Uterus (tissue), 3 donors: ENCODE measurements at regions not wholly inside any gene's neighbourhood (a gene's known extent, or its start where the extent isn't known, plus 50 kb on each side); places are given as distances from the start of the nearest gene placed in this dataset.

Experiments used
- DNase-seq, 2 donors: peaks; one replicate each; pipeline ENCODE4 v3.0.0-alpha.2; 2019 to 2020
- H3K27ac ChIP-seq, 2 donors: fragments of 200-600 bp; sonication (generic); 1 replicate in 1 of 2; 2 replicates in 1 of 2; pipeline ENCODE4 v1.5.1; 2016 to 2018
- H3K27me3 ChIP-seq, 2 donors: fragments of 200-600 bp; sonication (generic); one replicate each; pipeline ENCODE4 v1.5.1; 2018 to 2019; ENCODE audit warnings: control low read depth in 1 of 2
- H3K36me3 ChIP-seq, 2 donors: fragments of 200-600 bp; sonication (generic); one replicate each; pipeline ENCODE4 v1.5.1; 2019; ENCODE audit warnings: control low read depth in 1 of 2
- H3K4me1 ChIP-seq, 2 donors: fragments of 200-600 bp; sonication (generic); one replicate each; pipeline ENCODE4 v1.5.1; 2018 to 2019; ENCODE audit warnings: control low read depth in 1 of 2
- H3K4me3 ChIP-seq, 2 donors: fragments of 200-600 bp; sonication (generic); 1 replicate in 1 of 2; 2 replicates in 1 of 2; pipeline ENCODE4 v1.5.1; 2018 to 2019; ENCODE audit warnings: mild to moderate bottlenecking in 1 of 2
- H3K9me3 ChIP-seq, 2 donors: fragments of 200-600 bp; sonication (generic); one replicate each; pipeline ENCODE4 v1.5.1; 2019; ENCODE audit warnings: control low read depth in 1 of 2
- POLR2A ChIP-seq, 2 donors: fragments of 450-650 bp; IDR thresholded peaks; one replicate each; pipeline ENCODE4 v1.6.1; 2016; ENCODE audit warnings: antibody characterized with exemption in 2 of 2, mild to moderate bottlenecking in 1 of 2, moderate library complexity in 1 of 2
- intact Hi-C: fragments of 100-400 bp; cut with DNase I; formaldehyde crosslinking; loops from one replicate; pipeline ENCODE4 v1.15.1; 2023; ENCODE audit warnings: low total_unique reads
- TF ChIP-seq, protein P1 (sequence below), 4 experiments: fragments of 200-600 bp in 2 of 4; fragments of 450-650 bp in 2 of 4; sonication (generic) in 2 of 4; IDR thresholded peaks; one replicate each; pipeline ENCODE4 v1.5.1; 2016 to 2019; ENCODE audit warnings: antibody characterized with exemption in 4 of 4, mild to moderate bottlenecking in 2 of 4, moderate library complexity in 1 of 4
- donor health status: DM: yes; HTN: yes; CAD: no.

GRCh38 chr21:25398630-25399029 lies 208.7 kb downstream of the MRPL39 start:
- no peak for TF ChIP-seq POLR2A (IDR thresholded peaks at IDR 0.05)
- TF ChIP-seq, protein P1, sequence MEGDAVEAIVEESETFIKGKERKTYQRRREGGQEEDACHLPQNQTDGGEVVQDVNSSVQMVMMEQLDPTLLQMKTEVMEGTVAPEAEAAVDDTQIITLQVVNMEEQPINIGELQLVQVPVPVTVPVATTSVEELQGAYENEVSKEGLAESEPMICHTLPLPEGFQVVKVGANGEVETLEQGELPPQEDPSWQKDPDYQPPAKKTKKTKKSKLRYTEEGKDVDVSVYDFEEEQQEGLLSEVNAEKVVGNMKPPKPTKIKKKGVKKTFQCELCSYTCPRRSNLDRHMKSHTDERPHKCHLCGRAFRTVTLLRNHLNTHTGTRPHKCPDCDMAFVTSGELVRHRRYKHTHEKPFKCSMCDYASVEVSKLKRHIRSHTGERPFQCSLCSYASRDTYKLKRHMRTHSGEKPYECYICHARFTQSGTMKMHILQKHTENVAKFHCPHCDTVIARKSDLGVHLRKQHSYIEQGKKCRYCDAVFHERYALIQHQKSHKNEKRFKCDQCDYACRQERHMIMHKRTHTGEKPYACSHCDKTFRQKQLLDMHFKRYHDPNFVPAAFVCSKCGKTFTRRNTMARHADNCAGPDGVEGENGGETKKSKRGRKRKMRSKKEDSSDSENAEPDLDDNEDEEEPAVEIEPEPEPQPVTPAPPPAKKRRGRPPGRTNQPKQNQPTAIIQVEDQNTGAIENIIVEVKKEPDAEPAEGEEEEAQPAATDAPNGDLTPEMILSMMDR (IDR thresholded peaks at IDR 0.05) = no peak
- no peak overlapping the region for H3K4me3 ChIP-seq
- no peaks in the 10 kb centered on the region for H3K4me1 ChIP-seq
- no peaks in the 10 kb centered on the region for H3K9me3 ChIP-seq
- H3K36me3 ChIP-seq = no peaks in the 10 kb centered on the region
- no peak for DNase-seq
- intact Hi-C loops = no loop called here
- no peaks in the 10 kb centered on the region for H3K27me3 ChIP-seq
- no peak overlapping the region for H3K27ac ChIP-seq

GRCh38 chr21:25396135-25396711 lies 211.1 kb downstream of the MRPL39 start:
- H3K4me3 ChIP-seq = no peak overlapping the region
- DNase-seq = no peak
- H3K36me3 ChIP-seq = no peaks in the 10 kb centered on the region
- no peaks in the 10 kb centered on the region for H3K27me3 ChIP-seq
- no peak overlapping the region for H3K27ac ChIP-seq
- TF ChIP-seq, protein P1 (IDR thresholded peaks at IDR 0.05) = no peak
- TF ChIP-seq POLR2A (IDR thresholded peaks at IDR 0.05) = no peak
- H3K4me1 ChIP-seq = no peaks in the 10 kb centered on the region
- no peaks in the 10 kb centered on the region for H3K9me3 ChIP-seq
- intact Hi-C loops = no loop called here

- intact Hi-C loops = no loop called here
- Histone ChIP-seq H3K4me3 (no peak overlapping the region), H3K36me3 (no peaks in the 10 kb centered on the region), H3K9me3 (no peaks in the 10 kb centered on the region), H3K27me3 (no peaks in the 10 kb centered on the region), H3K4me1 (no peaks in the 10 kb centered on the region), H3K27ac (no peak overlapping the region)
- DNase-seq = no peak
- TF ChIP-seq, protein P1 (IDR thresholded peaks at IDR 0.05) = no peak
- no peak for TF ChIP-seq POLR2A (IDR thresholded peaks at IDR 0.05)
Measured at GRCh38 chr21:25391777-25392176, 215.5 kb downstream of the MRPL39 start.

DNA sequence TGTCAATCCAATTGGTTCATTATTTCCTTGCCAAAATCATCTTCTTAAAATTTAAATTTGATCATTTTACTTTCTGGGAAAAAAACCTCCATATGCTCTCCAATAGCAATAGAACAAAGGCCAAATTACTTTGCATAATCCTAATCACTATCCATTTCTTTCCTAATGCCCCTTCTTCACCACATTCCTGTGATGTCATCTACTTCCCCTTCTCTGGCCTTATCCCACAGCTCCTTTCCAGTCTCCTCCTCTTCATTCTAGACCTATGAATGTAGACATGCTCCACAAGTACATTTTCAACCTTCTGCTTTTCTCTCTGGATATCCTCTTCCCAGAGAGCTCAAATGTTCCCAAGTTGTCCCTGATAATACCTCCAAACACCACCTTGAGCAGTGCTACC lies 216.6 kb downstream of the MRPL39 start:
- H3K36me3 ChIP-seq = no peaks in the 10 kb centered on the region
- H3K4me3 ChIP-seq = no peak overlapping the region
- no peak overlapping the region for H3K27ac ChIP-seq
- H3K4me1 ChIP-seq = no peaks in the 10 kb centered on the region
- no peaks in the 10 kb centered on the region for H3K9me3 ChIP-seq
- no peaks in the 10 kb centered on the region for H3K27me3 ChIP-seq
- TF ChIP-seq, protein P1 (IDR thresholded peaks at IDR 0.05) = no peak
- no peak for TF ChIP-seq POLR2A (IDR thresholded peaks at IDR 0.05)
- DNase-seq = no peak
- intact Hi-C loops = no loop called here

DNA sequence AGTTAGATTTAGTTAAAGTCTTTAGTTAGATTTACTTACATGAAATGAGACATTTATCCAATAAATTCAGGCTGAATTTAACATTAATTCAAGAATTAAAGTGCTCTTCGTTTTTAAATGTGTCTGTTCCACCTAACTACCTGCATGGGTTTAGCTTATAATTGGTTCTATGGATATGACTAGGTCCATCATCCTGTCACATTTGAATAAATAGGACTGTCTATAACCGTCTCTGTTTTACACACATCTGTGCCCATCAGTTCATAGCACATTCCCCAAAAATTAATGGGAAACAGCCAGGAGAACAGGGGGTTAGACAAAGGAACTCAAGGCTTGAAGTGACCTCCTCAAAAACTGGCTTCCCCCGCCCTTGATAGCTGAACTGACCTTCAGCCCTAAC lies 219.6 kb downstream of the MRPL39 start:
- Histone ChIP-seq H3K27ac (no peak overlapping the region), H3K4me1 (no peaks in the 10 kb centered on the region), H3K9me3 (no peaks in the 10 kb centered on the region), H3K4me3 (no peak overlapping the region), H3K27me3 (no peaks in the 10 kb centered on the region), H3K36me3 (no peaks in the 10 kb centered on the region)
- DNase-seq = no peak
- intact Hi-C loops = no loop called here
- TF ChIP-seq, protein P1 (IDR thresholded peaks at IDR 0.05) = no peak
- no peak for TF ChIP-seq POLR2A (IDR thresholded peaks at IDR 0.05)
